GM12873 (cell line): ENCODE measurements at regions not wholly inside any gene's neighbourhood (a gene's known extent, or its start where the extent isn't known, plus 50 kb on each side); places are given as distances from the start of the nearest gene placed in this dataset.

Experiments used
- TF ChIP-seq, protein P1 (sequence below): IDR thresholded peaks from 2 replicates; pipeline ENCODE4 v1.5.1; 2012; ENCODE audit warnings: low read depth, mild to moderate bottlenecking, moderate library complexity, low read length, control low read depth; ENCODE audit not compliant: insufficient read depth; ENCODE audit errors: missing control alignments

DNA sequence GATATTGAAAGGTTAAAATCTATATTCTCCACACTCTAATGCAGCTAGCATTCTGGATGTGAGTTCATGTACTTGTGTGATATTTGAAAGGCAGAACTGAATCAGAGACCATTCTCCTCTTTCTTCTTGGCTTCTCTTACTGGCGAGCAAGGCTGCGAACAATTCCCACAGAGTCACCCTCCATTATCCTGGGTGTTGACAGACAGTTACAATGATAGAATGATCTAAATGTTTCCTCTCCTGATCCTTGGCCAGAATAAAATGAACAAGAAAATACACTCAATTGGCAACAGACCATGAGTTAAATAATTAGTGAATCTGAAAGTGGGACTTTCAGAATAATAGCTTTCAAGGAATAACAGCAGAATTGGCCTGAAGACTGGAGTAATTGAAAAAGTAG, 342.8 kb downstream of the RAPGEF2 start:
- TF ChIP-seq, protein P1, sequence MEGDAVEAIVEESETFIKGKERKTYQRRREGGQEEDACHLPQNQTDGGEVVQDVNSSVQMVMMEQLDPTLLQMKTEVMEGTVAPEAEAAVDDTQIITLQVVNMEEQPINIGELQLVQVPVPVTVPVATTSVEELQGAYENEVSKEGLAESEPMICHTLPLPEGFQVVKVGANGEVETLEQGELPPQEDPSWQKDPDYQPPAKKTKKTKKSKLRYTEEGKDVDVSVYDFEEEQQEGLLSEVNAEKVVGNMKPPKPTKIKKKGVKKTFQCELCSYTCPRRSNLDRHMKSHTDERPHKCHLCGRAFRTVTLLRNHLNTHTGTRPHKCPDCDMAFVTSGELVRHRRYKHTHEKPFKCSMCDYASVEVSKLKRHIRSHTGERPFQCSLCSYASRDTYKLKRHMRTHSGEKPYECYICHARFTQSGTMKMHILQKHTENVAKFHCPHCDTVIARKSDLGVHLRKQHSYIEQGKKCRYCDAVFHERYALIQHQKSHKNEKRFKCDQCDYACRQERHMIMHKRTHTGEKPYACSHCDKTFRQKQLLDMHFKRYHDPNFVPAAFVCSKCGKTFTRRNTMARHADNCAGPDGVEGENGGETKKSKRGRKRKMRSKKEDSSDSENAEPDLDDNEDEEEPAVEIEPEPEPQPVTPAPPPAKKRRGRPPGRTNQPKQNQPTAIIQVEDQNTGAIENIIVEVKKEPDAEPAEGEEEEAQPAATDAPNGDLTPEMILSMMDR: no peak

GRCh38 chr4:159446266-159446976, 343.5 kb downstream of the RAPGEF2 start:
- TF ChIP-seq, protein P1: peak; percentile 91

DNA sequence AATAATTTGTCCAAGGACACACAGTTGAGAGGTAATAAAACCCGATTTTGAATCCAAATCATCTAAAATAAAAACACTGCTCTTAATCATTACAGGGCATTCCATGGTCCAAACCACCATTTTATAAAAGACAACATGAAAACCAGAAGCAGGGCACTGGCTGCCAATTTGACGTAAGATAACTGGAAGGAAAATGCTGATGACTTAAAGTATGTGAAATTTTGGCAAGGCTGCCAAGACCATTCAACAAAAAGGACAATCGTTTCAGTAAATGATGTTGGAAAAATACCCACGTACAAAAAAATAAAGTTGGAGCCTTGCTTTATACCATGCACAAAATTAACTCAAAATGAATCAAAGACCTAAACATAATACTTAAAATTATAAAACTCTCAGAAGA, 344.4 kb downstream of the RAPGEF2 start:
- TF ChIP-seq, protein P1: no peak

- TF ChIP-seq, protein P1: no peak
Measured at GRCh38 chr4:159451006-159451405, 348.1 kb downstream of the RAPGEF2 start.

DNA sequence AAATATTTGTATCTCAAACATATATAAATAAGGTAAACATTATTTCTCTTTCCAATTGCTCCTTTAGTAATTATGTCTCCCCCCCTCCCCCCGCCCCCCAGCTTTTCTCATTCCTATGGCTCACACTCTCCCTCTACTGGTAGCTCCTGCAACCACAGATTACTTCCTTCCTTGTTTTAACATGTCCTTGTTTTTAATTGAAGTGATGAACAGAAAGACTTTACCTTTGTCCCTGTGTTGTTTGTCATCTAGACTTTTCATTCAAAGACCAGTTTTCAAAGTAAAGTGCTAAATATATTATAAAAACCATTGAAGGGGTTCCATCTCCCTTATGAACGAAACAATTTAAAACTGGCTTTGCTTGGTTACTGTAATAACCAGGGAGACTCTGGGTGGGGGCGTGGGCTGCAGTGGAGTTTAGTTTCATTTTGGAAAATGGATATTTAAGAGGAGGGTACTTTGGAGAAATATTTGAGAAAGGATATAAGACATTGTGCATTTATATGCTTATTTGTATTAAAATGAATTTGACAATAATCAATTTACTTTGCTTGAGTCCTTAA, 352.9 kb downstream of the RAPGEF2 start:
- TF ChIP-seq, protein P1: peak; percentile 56

GRCh38 chr4:159460371-159460770, 357.5 kb downstream of the RAPGEF2 start:
- TF ChIP-seq, protein P1: no peak

- TF ChIP-seq, protein P1: no peak
Measured at GRCh38 chr4:159463235-159463634, 360.4 kb downstream of the RAPGEF2 start.
